Right ventricle myocardium inferior (tissue), 1 donor: ENCODE measurements at regions not wholly inside any gene's neighbourhood (a gene's known extent, or its start where the extent isn't known, plus 50 kb on each side); places are given as distances from the start of the nearest gene placed in this dataset.

Experiments used
- ATAC-seq: fragments of 200-7000 bp; cut with Tn5 transposase; one replicate; pipeline ENCODE4 v1.9.1; 2020; ENCODE audit warnings: mild to moderate bottlenecking, moderate library complexity
- DNase-seq: peaks from one replicate; pipeline ENCODE4 v3.0.0; 2021; ENCODE audit errors: missing footprints
- intact Hi-C: fragments of 100-400 bp; cut with DNase I; formaldehyde crosslinking; loops from one replicate; pipeline ENCODE4 v1.11.0; 2022
- donor health status: DM: no; HTN: yes; CAD: no; lungs with severe emphysema.

GRCh38 chr20:19807946-19808330, 49.9 kb downstream of the RIN2 start:
- no peak for ATAC-seq
- DNase-seq, result no peak
- intact Hi-C loops, result no loop called here

- intact Hi-C loops, result no loop called here
- no peak for DNase-seq
- ATAC-seq, result no peak
These were observed 50.4 kb downstream of the RIN2 start for GRCh38 chr20:19808498-19808897.

GRCh38 chr20:19809505-19809904, 51.4 kb downstream of the RIN2 start:
- no peak for DNase-seq
- no peak for ATAC-seq
- intact Hi-C loops, result no loop called here

- ATAC-seq (no peak), DNase-seq (no peak)
- intact Hi-C loops, result no loop called here
These were observed 53.2 kb downstream of the RIN2 start for GRCh38 chr20:19811231-19811630.

GRCh38 chr20:19812056-19812455, 54.0 kb downstream of the RIN2 start:
- DNase-seq (no peak), ATAC-seq (no peak)
- intact Hi-C loops, result no loop called here

- ATAC-seq (no peak), DNase-seq (no peak)
- intact Hi-C loops, result no loop called here
These were observed 54.6 kb downstream of the RIN2 start for GRCh38 chr20:19812696-19813095.

GRCh38 chr20:19813846-19814640, 56.0 kb downstream of the RIN2 start:
- ATAC-seq, result no peak
- DNase-seq, result peak; percentile 67
- intact Hi-C loops, result no loop called here

- ATAC-seq, result peak; percentile 82
- intact Hi-C loops, result loop anchor here (5.0 kb wide), 1 partner anchor 58 kb away; the partner anchor contains the start of gene RIN2
These were observed 57.5 kb downstream of the RIN2 start for GRCh38 chr20:19815553-19815991.

GRCh38 chr20:19816386-19816785, 58.3 kb downstream of the RIN2 start:
- intact Hi-C loops, result loop anchor here (5.0 kb wide), 1 partner anchor 59 kb away; the partner anchor contains the start of gene RIN2
- DNase-seq (no peak), ATAC-seq (no peak)

More at GRCh38 chr20:19815553-19815991, 57.5 kb downstream of the RIN2 start:
- DNase-seq, result no peak

- DNase-seq (no peak), ATAC-seq (peak; percentile 29)
- intact Hi-C loops, result loop anchor here (1.0 to 5.0 kb wide), 2 partner anchors 60 to 72 kb away; partner anchors contain the start of gene RIN2
These were observed 59.0 kb downstream of the RIN2 start for GRCh38 chr20:19817017-19817416.

GRCh38 chr20:19819149-19819548, 61.1 kb downstream of the RIN2 start:
- no peak for DNase-seq
- no peak for ATAC-seq
- intact Hi-C loops, result loop anchor here (5.0 kb wide), 1 partner anchor 62 kb away; the partner anchor contains the start of gene RIN2

GRCh38 chr20:19820555-19821211, 62.6 kb downstream of the RIN2 start:
- intact Hi-C loops, result no loop called here
- no peak for ATAC-seq
- DNase-seq, result no peak

GRCh38 chr20:19821606-19822005, 63.5 kb downstream of the RIN2 start:
- intact Hi-C loops, result no loop called here
- no peak for DNase-seq
- ATAC-seq, result no peak

- no peak for ATAC-seq
- no peak for DNase-seq
- intact Hi-C loops, result no loop called here
These were observed 65.2 kb downstream of the RIN2 start for GRCh38 chr20:19823216-19823615.

GRCh38 chr20:19823971-19824370, 65.9 kb downstream of the RIN2 start:
- ATAC-seq, result peak; percentile 62
- no peak for DNase-seq
- intact Hi-C loops, result no loop called here

GRCh38 chr20:19824861-19825260, 66.8 kb downstream of the RIN2 start:
- no peak for ATAC-seq
- intact Hi-C loops, result no loop called here
- DNase-seq, result no peak

- ATAC-seq (no peak), DNase-seq (no peak)
- intact Hi-C loops, result no loop called here
These were observed 68.3 kb downstream of the RIN2 start for GRCh38 chr20:19826179-19826914.

- DNase-seq, result no peak
- no peak for ATAC-seq
- intact Hi-C loops, result no loop called here
These were observed 69.8 kb downstream of the RIN2 start for GRCh38 chr20:19827818-19828217.

GRCh38 chr20:19828232-19828631, 70.2 kb downstream of the RIN2 start:
- intact Hi-C loops, result no loop called here
- peak; percentile 65 for ATAC-seq
- DNase-seq, result no peak
